ENCODE measurements at regions not wholly inside any gene's neighbourhood (a gene's known extent, or its start where the extent isn't known, plus 50 kb on each side); places are given as distances from the start of the nearest gene placed in this dataset.

- no peak overlapping the region for H3K4me3 ChIP-seq (replicated peaks in 1 of 2; ENCODE audit: low read depth in 2 of 2, low read length in 2 of 2)
- TF ChIP-seq, protein P1, sequence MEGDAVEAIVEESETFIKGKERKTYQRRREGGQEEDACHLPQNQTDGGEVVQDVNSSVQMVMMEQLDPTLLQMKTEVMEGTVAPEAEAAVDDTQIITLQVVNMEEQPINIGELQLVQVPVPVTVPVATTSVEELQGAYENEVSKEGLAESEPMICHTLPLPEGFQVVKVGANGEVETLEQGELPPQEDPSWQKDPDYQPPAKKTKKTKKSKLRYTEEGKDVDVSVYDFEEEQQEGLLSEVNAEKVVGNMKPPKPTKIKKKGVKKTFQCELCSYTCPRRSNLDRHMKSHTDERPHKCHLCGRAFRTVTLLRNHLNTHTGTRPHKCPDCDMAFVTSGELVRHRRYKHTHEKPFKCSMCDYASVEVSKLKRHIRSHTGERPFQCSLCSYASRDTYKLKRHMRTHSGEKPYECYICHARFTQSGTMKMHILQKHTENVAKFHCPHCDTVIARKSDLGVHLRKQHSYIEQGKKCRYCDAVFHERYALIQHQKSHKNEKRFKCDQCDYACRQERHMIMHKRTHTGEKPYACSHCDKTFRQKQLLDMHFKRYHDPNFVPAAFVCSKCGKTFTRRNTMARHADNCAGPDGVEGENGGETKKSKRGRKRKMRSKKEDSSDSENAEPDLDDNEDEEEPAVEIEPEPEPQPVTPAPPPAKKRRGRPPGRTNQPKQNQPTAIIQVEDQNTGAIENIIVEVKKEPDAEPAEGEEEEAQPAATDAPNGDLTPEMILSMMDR (IDR thresholded peaks at IDR 0.05; ENCODE audit: low read depth, low read length) = no peak
- no peak for DNase-seq (ENCODE audit: low read depth in 2 of 2)
These were observed 246.8 kb upstream of the DAAM1 start for GRCh38 chr14:58941629-58942028.

DNA sequence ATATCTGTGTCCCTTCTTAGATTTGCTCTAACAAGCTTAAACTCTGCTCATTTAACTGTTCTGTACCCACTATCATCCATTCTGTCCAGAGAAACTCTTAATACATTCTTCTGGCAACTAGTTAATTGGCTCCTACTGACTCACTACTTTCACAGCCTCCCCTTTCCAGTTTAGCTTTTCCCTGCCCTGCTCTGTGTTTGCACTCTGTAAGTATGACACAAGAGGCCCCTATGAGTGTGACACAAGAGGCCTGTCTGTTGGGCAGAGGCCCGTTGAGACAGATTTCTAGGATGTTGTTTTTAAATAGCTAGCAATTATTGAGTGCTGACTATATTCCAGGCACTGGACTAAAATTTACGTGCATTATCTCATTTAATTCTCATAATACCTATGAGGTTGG is 246.0 kb upstream of the DAAM1 start:
- TF ChIP-seq, protein P1 (IDR thresholded peaks at IDR 0.05; ENCODE audit: low read depth, low read length) = no peak
- peak; percentile 8 to 42 for DNase-seq (ENCODE audit: low read depth in 2 of 2)
- H3K4me3 ChIP-seq (replicated peaks in 1 of 2; ENCODE audit: low read depth in 2 of 2, low read length in 2 of 2) = no peak overlapping the region

- TF ChIP-seq, protein P1 (IDR thresholded peaks at IDR 0.05; ENCODE audit: low read depth, low read length) = no peak
- no peak overlapping the region for H3K4me3 ChIP-seq (replicated peaks in 1 of 2; ENCODE audit: low read depth in 2 of 2, low read length in 2 of 2)
These were observed 244.0 kb upstream of the DAAM1 start for GRCh38 chr14:58944343-58944967.

DNA sequence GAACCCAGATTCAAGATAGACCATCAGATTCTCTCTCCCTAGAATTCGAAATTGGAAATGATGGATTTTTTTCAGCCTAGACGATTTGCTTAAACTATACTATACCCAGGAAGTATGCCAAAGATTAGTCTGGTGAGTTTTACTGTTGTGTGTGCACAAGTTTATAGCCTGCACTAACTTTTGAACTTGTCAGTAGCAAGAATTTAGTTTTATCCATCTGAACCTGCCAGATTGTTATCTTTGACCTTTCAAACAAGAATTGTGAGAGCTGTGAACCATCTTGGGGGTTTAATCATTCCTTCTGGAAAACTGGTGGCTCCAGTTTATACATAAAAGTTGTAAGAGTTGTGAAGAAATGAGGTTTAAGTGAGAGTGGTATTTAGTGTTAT is 243.5 kb upstream of the DAAM1 start:
- no peak overlapping the region for H3K4me3 ChIP-seq (replicated peaks in 1 of 2; ENCODE audit: low read depth in 2 of 2, low read length in 2 of 2)
- TF ChIP-seq, protein P1 (IDR thresholded peaks at IDR 0.05; ENCODE audit: low read depth, low read length) = no peak
- DNase-seq (ENCODE audit: low read depth in 2 of 2) = no peak

More at GRCh38 chr14:58944343-58944967, 244.0 kb upstream of the DAAM1 start:
- DNase-seq (ENCODE audit: low read depth in 2 of 2) = no peak

DNA sequence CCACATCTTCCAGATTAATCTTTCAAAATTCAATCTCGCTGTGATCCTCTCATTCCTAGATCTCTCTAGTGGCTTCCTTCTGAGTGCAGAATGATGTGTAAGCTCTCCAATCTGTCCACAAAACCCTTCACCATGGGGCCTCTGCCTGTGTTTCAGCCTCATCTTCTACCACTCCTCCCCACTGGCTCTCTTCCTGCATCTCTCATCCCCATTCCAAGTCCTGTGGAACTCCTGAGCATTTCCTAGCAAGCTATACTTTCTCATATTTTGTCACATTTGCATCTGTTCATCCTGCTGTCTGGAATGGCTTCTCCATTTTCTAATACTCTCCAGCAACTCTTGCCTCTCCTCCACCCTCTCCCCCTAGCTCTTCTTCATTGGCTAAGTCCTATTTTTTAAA is 242.0 kb upstream of the DAAM1 start:
- DNase-seq (ENCODE audit: low read depth in 2 of 2) = no peak
- no peak overlapping the region for H3K4me3 ChIP-seq (replicated peaks in 1 of 2; ENCODE audit: low read depth in 2 of 2, low read length in 2 of 2)
- TF ChIP-seq, protein P1 (IDR thresholded peaks at IDR 0.05; ENCODE audit: low read depth, low read length) = no peak

GRCh38 chr14:58947156-58947555 is 241.3 kb upstream of the DAAM1 start:
- TF ChIP-seq, protein P1 (IDR thresholded peaks at IDR 0.05; ENCODE audit: low read depth, low read length) = no peak
- DNase-seq (ENCODE audit: low read depth in 2 of 2) = no peak
- no peak overlapping the region for H3K4me3 ChIP-seq (replicated peaks in 1 of 2; ENCODE audit: low read depth in 2 of 2, low read length in 2 of 2)

Data from cardiac fibroblast (primary cell).